ENCODE measurements at regions not wholly inside any gene's neighbourhood (a gene's known extent, or its start where the extent isn't known, plus 50 kb on each side); places are given as distances from the start of the nearest gene placed in this dataset.

DNA sequence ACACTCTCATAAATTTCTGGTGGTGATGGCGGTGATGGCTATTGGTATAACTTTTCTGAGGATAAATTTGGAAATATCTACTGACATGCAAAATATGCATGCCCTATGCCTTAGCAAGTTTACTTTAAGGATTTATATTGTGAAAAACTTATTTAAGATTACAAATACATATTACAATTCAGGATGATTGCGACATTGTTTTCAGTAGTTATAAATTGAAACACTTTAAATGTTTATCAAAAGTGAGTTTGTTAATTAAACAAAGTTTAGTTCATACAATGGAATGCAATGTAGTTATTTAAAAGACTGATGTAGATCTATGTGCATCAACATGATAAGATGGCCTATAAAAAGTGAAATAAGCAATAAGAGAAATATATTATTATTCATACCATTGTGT is 331.3 kb upstream of the NR5A2 start:
- Histone ChIP-seq H3K36me3 (no peaks in the 10 kb centered on the region), H3K27ac (no peak overlapping the region), H3K27me3 (no peaks in the 10 kb centered on the region), H3K4me3 (no peak overlapping the region), H3K9me3 (no peaks in the 10 kb centered on the region), H3K4me1 (no peaks in the 10 kb centered on the region)
- intact Hi-C loops (cut with DNase I), result no loop called here
- DNase-seq (ENCODE audit: low spot score in 2 of 2), result no peak
- TF ChIP-seq, protein P1, sequence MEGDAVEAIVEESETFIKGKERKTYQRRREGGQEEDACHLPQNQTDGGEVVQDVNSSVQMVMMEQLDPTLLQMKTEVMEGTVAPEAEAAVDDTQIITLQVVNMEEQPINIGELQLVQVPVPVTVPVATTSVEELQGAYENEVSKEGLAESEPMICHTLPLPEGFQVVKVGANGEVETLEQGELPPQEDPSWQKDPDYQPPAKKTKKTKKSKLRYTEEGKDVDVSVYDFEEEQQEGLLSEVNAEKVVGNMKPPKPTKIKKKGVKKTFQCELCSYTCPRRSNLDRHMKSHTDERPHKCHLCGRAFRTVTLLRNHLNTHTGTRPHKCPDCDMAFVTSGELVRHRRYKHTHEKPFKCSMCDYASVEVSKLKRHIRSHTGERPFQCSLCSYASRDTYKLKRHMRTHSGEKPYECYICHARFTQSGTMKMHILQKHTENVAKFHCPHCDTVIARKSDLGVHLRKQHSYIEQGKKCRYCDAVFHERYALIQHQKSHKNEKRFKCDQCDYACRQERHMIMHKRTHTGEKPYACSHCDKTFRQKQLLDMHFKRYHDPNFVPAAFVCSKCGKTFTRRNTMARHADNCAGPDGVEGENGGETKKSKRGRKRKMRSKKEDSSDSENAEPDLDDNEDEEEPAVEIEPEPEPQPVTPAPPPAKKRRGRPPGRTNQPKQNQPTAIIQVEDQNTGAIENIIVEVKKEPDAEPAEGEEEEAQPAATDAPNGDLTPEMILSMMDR (IDR thresholded peaks at IDR 0.05), result no peak

GRCh38 chr1:199698222-199698621 is 329.3 kb upstream of the NR5A2 start:
- Histone ChIP-seq H3K36me3 (no peaks in the 10 kb centered on the region), H3K27ac (no peak overlapping the region), H3K27me3 (no peaks in the 10 kb centered on the region), H3K9me3 (no peaks in the 10 kb centered on the region), H3K4me3 (no peak overlapping the region), H3K4me1 (no peaks in the 10 kb centered on the region)
- DNase-seq (ENCODE audit: low spot score in 2 of 2), result no peak
- TF ChIP-seq, protein P1 (IDR thresholded peaks at IDR 0.05), result no peak
- intact Hi-C loops (cut with DNase I), result no loop called here

DNA sequence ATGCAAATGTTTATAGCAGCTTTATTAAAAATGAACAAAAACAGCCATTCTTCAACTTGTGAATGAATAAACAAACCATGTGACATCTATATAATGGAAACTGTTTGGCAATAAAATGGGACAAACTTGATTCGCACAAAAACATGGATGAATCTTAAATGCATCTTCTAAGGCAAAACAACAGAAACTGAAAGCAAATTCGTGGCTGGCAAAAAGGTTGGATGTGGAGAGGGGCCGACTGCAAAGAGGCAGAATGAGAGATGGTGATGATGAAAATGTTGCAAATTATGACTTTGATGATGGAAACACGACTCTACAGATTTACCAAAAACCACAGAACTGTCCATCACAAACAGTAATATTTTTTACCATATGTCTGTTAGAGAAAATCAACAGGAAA is 327.0 kb upstream of the NR5A2 start:
- H3K4me3 ChIP-seq, result no peak overlapping the region
- no peaks in the 10 kb centered on the region for H3K27me3 ChIP-seq
- no peaks in the 10 kb centered on the region for H3K9me3 ChIP-seq
- no peaks in the 10 kb centered on the region for H3K36me3 ChIP-seq
- no peak for DNase-seq (ENCODE audit: low spot score in 2 of 2)
- intact Hi-C loops (cut with DNase I), result no loop called here
- no peaks in the 10 kb centered on the region for H3K4me1 ChIP-seq
- TF ChIP-seq, protein P1 (IDR thresholded peaks at IDR 0.05), result no peak
- no peak overlapping the region for H3K27ac ChIP-seq

- H3K27me3 ChIP-seq, result no peaks in the 10 kb centered on the region
- TF ChIP-seq, protein P1 (IDR thresholded peaks at IDR 0.05), result no peak
- H3K4me3 ChIP-seq, result no peak overlapping the region
- DNase-seq (ENCODE audit: low spot score in 2 of 2), result no peak
- H3K27ac ChIP-seq, result no peak overlapping the region
- intact Hi-C loops (cut with DNase I), result no loop called here
- H3K4me1 ChIP-seq, result no peaks in the 10 kb centered on the region
- H3K36me3 ChIP-seq, result no peaks in the 10 kb centered on the region
- no peaks in the 10 kb centered on the region for H3K9me3 ChIP-seq
Measured at GRCh38 chr1:199701726-199702125, 325.8 kb upstream of the NR5A2 start.

DNA sequence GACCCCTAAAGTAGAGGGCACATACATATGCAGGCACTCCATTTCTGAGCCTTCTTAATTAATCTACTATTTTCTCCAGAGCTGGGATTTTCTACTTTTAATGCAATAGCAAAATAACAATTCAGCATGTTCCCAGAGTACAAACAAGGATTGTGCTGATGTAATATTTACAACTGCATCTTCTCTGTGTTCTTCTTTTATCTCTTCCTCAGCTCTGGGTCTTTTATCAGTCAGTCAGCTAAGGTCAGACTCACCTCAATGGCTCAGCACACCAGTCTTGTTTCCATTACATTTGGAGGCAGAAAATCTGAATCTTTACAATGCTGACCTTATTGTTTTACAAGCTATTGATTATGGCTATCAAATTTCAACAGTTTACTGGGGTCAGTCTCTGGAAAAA is 323.3 kb upstream of the NR5A2 start:
- Histone ChIP-seq H3K4me1 (no peaks in the 10 kb centered on the region), H3K36me3 (no peaks in the 10 kb centered on the region), H3K4me3 (no peak overlapping the region), H3K9me3 (no peaks in the 10 kb centered on the region), H3K27ac (no peak overlapping the region), H3K27me3 (no peaks in the 10 kb centered on the region)
- no peak for DNase-seq (ENCODE audit: low spot score in 2 of 2)
- TF ChIP-seq, protein P1 (IDR thresholded peaks at IDR 0.05), result no peak
- intact Hi-C loops (cut with DNase I), result no loop called here

- H3K36me3 ChIP-seq, result no peaks in the 10 kb centered on the region
- TF ChIP-seq, protein P1 (IDR thresholded peaks at IDR 0.05), result no peak
- intact Hi-C loops (cut with DNase I), result no loop called here
- H3K4me3 ChIP-seq, result no peak overlapping the region
- no peaks in the 10 kb centered on the region for H3K4me1 ChIP-seq
- H3K9me3 ChIP-seq, result no peaks in the 10 kb centered on the region
- no peak overlapping the region for H3K27ac ChIP-seq
- no peak for DNase-seq (ENCODE audit: low spot score in 2 of 2)
- H3K27me3 ChIP-seq, result no peaks in the 10 kb centered on the region
Measured at GRCh38 chr1:199705825-199706224, 321.7 kb upstream of the NR5A2 start.

Data from ascending aorta (tissue), 2 donors.